NCI-H82 (cell line): ENCODE measurements at regions not wholly inside any gene's neighbourhood (a gene's known extent, or its start where the extent isn't known, plus 50 kb on each side); places are given as distances from the start of the nearest gene placed in this dataset.

ENCODE experiments used
- DNase-seq: peaks from one replicate; lab custom pipeline; 2025; lab: John Stamatoyannopoulos, UW

DNA sequence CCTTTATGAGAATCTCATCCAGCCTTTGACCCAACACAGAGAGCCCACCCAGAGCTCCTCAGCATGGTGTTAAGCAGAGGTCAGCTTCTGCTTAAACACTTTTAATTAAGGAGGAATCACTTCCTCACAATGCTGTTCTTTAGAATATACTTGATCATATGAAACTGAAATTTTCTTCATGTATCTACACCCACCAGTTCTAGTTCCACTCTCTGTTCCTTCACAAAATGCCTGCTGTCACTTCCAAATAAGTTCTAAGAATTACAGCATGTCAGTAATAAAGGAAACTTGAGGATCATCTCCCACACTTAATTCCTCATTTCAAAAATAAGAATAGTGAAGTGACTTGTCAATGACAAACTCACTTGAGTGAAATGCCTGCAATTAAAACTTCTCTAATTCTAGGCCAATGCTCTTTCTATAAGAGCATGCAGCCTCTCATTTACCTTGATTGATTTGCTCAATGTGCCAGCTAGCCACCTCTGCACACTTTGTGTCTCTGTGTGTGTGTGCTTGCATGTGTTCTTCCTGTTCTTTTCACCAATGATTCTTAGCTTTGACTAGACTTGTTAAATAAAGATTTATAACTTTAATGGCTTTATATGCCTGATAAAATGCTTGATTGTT lies 356.3 kb downstream of the PLPP3 start:
- no peak for DNase-seq

GRCh38 chr1:56220021-56220420 lies 359.3 kb downstream of the PLPP3 start:
- no peak for DNase-seq

GRCh38 chr1:56218023-56218422 lies 361.3 kb downstream of the PLPP3 start:
- no peak for DNase-seq

GRCh38 chr1:56216218-56216617 lies 363.1 kb downstream of the PLPP3 start:
- DNase-seq, result no peak

- DNase-seq, result no peak
Observed at GRCh38 chr1:56215771-56216170, 363.6 kb downstream of the PLPP3 start.

GRCh38 chr1:56215086-56215485 lies 364.3 kb downstream of the PLPP3 start:
- no peak for DNase-seq

DNA sequence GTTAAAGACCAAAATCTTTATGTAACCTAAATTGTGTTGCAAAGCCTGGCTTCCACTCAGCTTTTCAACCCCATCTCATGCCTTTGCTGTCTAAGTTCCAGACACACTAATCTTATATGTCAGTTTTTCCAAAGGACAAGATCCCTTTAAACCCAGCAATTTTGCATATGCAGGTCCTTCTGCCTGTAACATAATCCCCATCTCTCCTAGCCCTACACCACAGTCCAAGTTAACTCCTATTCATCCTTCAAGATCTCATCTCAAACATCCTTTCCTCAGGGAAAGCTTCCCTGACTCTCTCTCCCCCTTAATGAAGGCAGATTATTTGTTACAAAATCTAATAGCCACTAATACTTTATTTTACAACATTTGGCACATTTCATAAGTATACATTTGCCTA lies 366.3 kb downstream of the PLPP3 start:
- no peak for DNase-seq

DNA sequence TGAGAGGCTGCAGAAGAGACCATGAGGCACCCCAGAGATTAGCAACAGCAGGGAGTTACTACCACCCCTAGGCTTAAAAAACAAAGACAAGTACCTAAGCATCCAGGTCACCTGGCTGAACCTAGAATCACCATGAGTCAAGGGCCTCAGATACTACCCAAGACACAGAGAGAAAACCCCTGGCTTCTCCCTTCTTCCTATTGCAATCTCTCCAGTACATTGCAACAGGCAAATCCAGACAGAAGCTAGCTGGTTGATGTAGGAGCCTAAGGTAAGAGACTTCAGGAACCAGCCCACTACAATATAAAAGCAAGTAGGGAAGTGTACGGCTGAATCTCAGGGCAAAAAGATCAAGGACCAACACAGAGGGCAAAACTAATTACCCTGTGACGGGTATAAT lies 367.2 kb downstream of the PLPP3 start:
- DNase-seq, result no peak

DNA sequence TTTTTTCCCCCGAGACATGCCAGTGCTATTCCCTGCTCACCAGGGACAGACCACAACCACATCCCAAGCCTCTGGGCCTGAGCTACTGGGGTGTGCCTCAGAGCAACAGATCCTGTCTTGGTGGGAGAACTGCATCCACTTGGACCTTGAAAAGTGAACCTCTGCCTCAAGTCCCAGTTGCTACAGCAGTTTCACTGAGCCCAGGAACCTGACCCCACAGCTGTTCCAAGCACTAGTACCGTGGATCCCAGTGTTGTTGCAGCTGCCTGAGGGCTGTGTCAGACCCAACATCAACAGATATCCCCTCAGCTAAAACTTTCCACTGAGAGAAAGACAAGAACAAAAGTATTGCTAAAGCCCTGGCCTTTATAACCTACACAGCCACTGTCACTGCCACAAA lies 373.0 kb downstream of the PLPP3 start:
- DNase-seq, result no peak

- no peak for DNase-seq
Observed at GRCh38 chr1:56204206-56204605, 375.2 kb downstream of the PLPP3 start.

DNA sequence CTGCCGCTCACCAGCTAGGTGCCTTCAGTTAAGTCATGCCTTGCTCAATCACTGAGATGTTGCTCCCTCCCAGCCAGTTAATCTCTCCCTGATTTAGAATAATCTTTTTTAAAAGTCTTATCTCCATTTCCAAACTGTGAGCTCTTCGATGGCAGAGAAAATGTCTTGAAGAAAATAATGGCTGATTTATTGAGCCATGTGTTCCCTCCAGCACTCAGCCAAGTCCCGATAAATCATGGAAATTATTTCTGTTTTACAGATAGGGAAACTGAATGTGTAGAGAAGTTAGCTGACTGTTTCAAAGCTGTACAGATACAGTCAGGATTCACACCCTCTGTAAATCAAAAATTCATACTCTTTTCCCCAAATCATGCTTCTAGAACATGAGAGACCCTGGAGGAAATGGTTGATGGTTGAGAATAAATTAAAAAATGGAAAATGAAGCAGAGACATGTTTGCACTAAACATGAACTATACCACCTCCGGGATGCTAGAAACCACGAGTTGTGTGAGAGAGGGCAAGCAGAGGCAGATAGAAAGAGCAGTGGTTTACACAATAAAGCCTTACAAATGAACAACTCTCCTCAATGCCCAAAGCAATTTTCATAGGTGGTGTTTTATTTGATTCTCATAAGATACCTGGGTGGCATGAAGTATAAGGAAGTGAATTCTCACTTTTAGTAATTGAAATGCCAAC lies 376.4 kb downstream of the PLPP3 start:
- DNase-seq, result peak; percentile 59

DNA sequence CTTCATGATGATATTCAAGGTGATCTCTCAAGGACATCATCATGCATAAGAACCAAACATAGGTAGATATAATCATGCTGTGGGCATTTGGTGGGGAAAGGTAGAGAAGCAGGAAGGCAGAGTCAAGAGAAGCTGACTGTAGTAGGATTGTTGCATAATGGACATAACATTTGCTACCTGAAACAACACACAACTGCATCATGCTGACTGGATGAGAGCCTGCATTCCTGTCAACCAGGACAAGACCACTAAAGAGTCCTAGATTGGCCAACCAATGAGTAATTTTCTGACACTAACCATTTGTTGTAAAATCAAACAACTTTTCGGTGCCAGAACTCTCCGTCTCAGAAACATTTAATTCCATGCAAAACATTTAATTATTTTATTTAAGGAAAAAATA lies 377.2 kb downstream of the PLPP3 start:
- no peak for DNase-seq

DNA sequence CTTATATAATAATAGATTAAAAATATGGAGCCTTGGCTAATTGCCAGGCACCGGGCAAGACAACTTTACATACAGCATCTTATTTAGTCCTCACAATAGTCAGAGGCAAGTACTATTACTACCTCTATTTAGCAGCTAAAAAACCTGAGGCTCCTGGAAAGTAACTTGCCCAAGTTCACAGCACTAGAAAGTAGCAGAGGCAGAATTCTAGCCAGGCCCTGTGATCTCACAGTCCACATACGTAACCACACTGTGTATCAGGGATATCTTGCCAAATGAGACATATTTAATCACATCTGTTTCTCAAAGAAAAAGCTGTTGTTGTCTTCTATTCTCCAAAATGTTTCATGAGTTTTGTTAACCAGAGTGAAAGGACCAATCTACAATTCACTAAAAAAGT lies 378.5 kb downstream of the PLPP3 start:
- no peak for DNase-seq

DNA sequence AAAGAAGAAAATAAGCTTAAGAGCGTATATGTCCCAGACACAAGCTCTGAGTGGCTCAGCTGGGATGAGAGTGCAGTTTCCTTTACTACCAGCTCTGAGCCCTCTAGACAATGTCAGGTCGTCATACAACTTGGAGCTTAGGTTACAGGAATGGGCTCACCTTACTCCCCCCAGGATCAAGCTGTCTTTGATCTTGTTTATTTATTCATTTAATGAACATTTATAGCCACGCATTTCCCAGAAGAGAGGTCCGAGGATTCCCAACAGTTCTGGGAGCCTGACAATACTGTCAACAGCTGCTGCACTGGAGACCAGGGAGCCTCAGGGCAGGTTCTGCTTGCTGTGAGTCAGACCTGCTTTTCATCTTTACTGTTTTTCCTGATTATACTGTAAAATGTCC lies 378.9 kb downstream of the PLPP3 start:
- peak; percentile 68 for DNase-seq

GRCh38 chr1:56199956-56200355 lies 379.4 kb downstream of the PLPP3 start:
- no peak for DNase-seq

- DNase-seq, result no peak
Observed at GRCh38 chr1:56199061-56199460, 380.3 kb downstream of the PLPP3 start.

DNA sequence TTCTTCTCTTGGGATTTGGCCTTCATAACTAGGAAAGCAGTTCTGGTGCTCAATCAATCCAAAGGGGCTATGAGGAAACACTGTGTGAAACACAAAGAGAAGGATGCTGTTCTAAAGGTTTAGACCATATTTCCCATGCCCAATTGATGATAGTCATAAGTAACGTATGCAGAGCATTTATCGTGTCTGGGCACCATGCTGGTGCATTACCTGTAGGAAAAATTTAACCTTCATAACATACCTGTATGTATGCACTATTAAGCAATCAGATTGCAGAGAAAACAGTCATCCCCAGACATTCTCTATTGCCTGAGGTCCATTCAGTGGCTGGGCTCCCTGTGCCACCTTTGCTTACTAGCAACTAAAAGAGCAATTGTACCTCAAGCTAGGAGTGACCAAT lies 381.4 kb downstream of the PLPP3 start:
- DNase-seq, result no peak

DNA sequence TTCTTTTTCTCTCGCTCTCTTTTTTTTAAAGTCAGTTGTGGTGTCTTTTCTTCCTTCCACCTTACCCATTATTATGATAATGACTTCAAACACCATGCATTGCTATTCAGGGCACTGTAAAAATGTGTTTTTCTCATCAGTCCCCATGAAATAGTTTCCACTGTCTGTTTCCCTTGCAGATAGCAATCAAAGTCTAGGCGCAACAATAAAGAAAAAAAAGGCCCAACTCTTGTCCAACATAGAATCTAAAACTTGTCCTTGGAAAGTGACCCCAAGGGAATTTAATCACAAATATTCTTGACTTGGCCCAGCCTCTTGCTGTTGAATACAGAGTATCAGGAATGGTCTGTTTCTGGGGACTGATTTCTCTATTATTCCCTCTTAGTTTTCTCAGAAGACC lies 382.5 kb downstream of the PLPP3 start:
- no peak for DNase-seq

DNA sequence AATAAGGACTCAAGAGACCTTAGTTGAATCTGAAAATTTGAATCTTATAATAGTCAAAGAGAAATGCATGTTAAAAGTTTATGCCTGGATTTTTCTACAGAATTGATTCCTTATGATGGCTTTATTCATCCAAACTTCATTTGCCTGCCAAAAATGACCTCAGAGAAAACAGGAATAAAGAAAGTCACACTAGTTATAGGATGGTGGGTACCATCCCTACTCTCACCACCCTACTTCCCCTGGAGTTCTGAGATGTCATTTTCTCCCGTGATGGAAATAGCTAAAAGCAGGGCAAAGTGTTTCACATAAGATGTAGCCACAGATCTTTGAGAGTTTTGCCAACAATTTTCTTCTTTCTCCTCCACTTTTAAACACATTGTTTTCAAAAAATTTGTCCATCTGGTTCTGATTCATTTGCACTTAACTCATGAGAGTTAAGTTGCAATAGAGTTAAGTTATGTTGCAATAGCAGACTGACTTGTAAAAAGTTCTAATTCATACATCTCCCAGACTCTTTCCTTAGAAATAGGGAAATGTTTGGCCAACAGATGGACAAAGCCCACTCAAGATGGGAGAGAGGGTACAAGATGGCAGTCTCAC lies 384.6 kb downstream of the PLPP3 start:
- DNase-seq, result no peak

DNA sequence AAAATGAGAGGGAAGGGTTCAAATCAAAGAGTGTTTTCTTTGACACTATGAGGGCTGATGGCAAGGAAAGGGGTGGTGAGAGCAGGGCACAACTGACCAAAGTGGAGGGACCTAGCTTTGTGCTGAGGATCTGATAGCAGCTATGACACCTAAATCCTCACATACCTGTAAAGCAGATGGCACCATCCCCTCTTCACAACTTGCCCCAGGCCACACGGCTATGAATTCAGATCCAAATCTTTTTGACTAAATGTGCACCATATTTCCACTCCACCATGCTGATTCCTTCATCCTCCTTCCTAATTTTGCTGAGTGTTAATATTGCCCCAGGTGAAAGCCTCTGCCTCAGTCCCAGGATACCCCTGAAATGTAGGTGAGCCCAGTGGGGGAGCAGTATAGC lies 385.7 kb downstream of the PLPP3 start:
- no peak for DNase-seq

DNA sequence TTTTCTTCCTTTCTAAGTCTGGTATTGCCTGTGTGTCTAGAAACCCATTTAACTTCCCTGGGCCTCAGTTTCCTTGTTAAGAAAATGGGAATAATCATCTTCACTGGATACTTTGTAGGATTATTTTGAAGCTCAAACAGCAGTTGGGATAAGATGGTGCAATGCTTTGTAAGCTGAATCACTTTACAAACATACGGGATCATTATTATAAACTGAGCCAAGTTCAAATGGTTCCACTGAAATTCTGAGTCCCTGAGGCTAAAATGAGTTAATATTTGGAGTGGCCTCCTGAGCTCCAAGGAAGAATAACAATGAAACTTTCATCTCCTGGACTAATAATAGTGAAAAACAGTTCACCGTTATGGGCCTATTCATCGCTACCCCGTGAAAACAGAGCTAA lies 388.0 kb downstream of the PLPP3 start:
- no peak for DNase-seq

GRCh38 chr1:56190806-56191365 lies 388.5 kb downstream of the PLPP3 start:
- DNase-seq, result no peak
